ENCODE measurements at regions not wholly inside any gene's neighbourhood (a gene's known extent, or its start where the extent isn't known, plus 50 kb on each side); places are given as distances from the start of the nearest gene placed in this dataset.

DNA sequence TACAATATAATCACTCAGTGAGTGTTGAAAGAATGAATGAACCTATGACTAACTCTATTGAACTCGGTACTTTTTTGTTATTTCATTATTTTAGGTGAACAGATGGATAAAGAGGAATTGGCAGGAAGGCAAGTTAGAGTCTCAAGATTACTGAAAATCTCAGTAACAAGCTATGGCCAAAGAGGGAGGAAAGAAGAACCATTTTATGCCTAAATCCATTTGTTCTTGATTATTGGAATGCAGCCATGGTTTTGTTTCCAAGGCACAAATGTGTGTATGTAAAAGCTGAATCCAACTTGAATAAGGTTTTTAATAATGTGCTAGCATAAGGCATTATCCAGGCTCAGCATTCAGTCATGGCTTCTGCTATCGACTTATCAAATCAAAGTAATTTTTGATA lies 196.4 kb downstream of the DTHD1 start:
- no peak overlapping the region for H3K27ac Mint-ChIP-seq
- no peak for DNase-seq
- TF ChIP-seq, protein P1, sequence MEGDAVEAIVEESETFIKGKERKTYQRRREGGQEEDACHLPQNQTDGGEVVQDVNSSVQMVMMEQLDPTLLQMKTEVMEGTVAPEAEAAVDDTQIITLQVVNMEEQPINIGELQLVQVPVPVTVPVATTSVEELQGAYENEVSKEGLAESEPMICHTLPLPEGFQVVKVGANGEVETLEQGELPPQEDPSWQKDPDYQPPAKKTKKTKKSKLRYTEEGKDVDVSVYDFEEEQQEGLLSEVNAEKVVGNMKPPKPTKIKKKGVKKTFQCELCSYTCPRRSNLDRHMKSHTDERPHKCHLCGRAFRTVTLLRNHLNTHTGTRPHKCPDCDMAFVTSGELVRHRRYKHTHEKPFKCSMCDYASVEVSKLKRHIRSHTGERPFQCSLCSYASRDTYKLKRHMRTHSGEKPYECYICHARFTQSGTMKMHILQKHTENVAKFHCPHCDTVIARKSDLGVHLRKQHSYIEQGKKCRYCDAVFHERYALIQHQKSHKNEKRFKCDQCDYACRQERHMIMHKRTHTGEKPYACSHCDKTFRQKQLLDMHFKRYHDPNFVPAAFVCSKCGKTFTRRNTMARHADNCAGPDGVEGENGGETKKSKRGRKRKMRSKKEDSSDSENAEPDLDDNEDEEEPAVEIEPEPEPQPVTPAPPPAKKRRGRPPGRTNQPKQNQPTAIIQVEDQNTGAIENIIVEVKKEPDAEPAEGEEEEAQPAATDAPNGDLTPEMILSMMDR (IDR thresholded peaks at IDR 0.05): no peak
- TF ChIP-seq EZH2 (IDR thresholded peaks at IDR 0.05; ENCODE audit: borderline replicate concordance, insufficient read depth, low read depth, low read length, poor library complexity, severe bottlenecking): no peak
- Histone ChIP-seq H3K27me3 (replicated peaks in 1 of 4; ENCODE audit: control extremely low read depth in 1 of 4, control insufficient read depth in 3 of 4, insufficient read depth in 4 of 4, low read length in 3 of 4) (peaks cover 0 to 3% (median 0%) of the 10 kb centered on the region in 4 experiments), H3K36me3 (replicated peaks in 1 of 2; ENCODE audit: control extremely low read depth in 1 of 2, control insufficient read depth in 1 of 2, extremely low read depth in 1 of 2, insufficient read depth in 2 of 2, low read length in 1 of 2) (no peaks in the 10 kb centered on the region), H2AFZ (ENCODE audit: insufficient read depth, low read depth, low read length, poor library complexity, severe bottlenecking) (no peak overlapping the region), H3K27ac (ENCODE audit: low read length in 2 of 2) (no peak overlapping the region), H3K4me3 (ENCODE audit: control extremely low read depth in 1 of 5, extremely low read depth in 1 of 5, insufficient read depth in 1 of 5, low read depth in 2 of 5, low read length in 4 of 5) (no peak overlapping the region), H4K20me1 (ENCODE audit: control insufficient read depth, insufficient read depth, low read length, poor library complexity, severe bottlenecking) (no peaks in the 10 kb centered on the region), H3K9ac (ENCODE audit: low read length) (no peak overlapping the region), H3K4me1 (ENCODE audit: control insufficient read depth in 2 of 2, insufficient read depth in 2 of 2, low read length in 2 of 2) (no peaks in the 10 kb centered on the region), H3K79me2 (ENCODE audit: control insufficient read depth, insufficient read depth, low read length) (no peaks in the 10 kb centered on the region), H3K9me3 (ENCODE audit: control extremely low read depth in 1 of 3, control insufficient read depth in 2 of 3, insufficient read depth in 1 of 3, low read length in 2 of 3) (no peaks in the 10 kb centered on the region), H3K4me2 (replicated peaks; ENCODE audit: low read depth, low read length, poor library complexity, severe bottlenecking) (no peak overlapping the region)
- H3K27me3 Mint-ChIP-seq: peaks cover 9% of the 10 kb centered on the region
- intact Hi-C loops (cut with micrococcal nuclease): no loop called here
- no peaks in the 10 kb centered on the region for H3K4me1 Mint-ChIP-seq
- ATAC-seq (ENCODE audit: low read depth): no peak
- WGBS (ENCODE audit: insufficient coverage): no CpG with 5 or more reads among the region's 2 CpGs
- H3K9me3 Mint-ChIP-seq (ENCODE audit: insufficient read depth): no peaks in the 10 kb centered on the region
- POLR2A ChIA-PET: no interaction called here
- H3K4me3 Mint-ChIP-seq: no peak overlapping the region
- CTCF ChIA-PET: no interaction called here

DNA sequence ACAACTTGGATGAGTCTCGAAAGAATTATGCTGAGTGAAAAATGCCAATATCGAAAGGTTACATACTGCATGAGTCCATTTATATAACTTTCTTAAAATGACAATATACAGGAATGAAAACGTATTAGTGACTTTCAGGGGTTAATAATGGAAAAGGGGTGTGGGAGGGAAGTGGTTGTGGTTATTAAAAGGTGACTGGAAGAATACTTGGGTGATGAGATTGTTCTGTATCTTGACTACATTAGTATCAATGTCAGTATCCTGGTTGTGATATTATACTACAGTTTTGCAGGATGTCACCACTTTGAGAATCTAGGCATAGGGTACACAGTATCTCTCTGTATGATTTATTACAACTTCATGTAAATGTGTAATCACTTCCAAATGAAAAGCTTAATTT lies 204.5 kb downstream of the DTHD1 start:
- H3K27me3 ChIP-seq (replicated peaks in 1 of 4; ENCODE audit: control extremely low read depth in 1 of 4, control insufficient read depth in 3 of 4, insufficient read depth in 4 of 4, low read length in 3 of 4): peaks cover 0 to 3% (median 0%) of the 10 kb centered on the region in 4 experiments
- POLR2A ChIA-PET: no interaction called here
- no peaks in the 10 kb centered on the region for H4K20me1 ChIP-seq (ENCODE audit: control insufficient read depth, insufficient read depth, low read length, poor library complexity, severe bottlenecking)
- no peak overlapping the region for H3K4me3 Mint-ChIP-seq
- H3K9me3 Mint-ChIP-seq (ENCODE audit: insufficient read depth): no peaks in the 10 kb centered on the region
- no peaks in the 10 kb centered on the region for H3K27me3 Mint-ChIP-seq
- H3K9ac ChIP-seq (ENCODE audit: low read length): no peak overlapping the region
- no peak for DNase-seq
- no peaks in the 10 kb centered on the region for H3K79me2 ChIP-seq (ENCODE audit: control insufficient read depth, insufficient read depth, low read length)
- no peaks in the 10 kb centered on the region for H3K9me3 ChIP-seq (ENCODE audit: control extremely low read depth in 1 of 3, control insufficient read depth in 2 of 3, insufficient read depth in 1 of 3, low read length in 2 of 3)
- no peaks in the 10 kb centered on the region for H3K4me1 Mint-ChIP-seq
- no peaks in the 10 kb centered on the region for H3K4me1 ChIP-seq (ENCODE audit: control insufficient read depth in 2 of 2, insufficient read depth in 2 of 2, low read length in 2 of 2)
- no peaks in the 10 kb centered on the region for H3K36me3 ChIP-seq (replicated peaks in 1 of 2; ENCODE audit: control extremely low read depth in 1 of 2, control insufficient read depth in 1 of 2, extremely low read depth in 1 of 2, insufficient read depth in 2 of 2, low read length in 1 of 2)
- intact Hi-C loops (cut with micrococcal nuclease): no loop called here
- H3K27ac Mint-ChIP-seq: no peak overlapping the region
- H3K27ac ChIP-seq (ENCODE audit: low read length in 2 of 2): no peak overlapping the region
- no peak overlapping the region for H3K4me3 ChIP-seq (ENCODE audit: control extremely low read depth in 1 of 5, extremely low read depth in 1 of 5, insufficient read depth in 1 of 5, low read depth in 2 of 5, low read length in 4 of 5)
- CTCF ChIA-PET: no interaction called here
- ATAC-seq (ENCODE audit: low read depth): no peak
- no peak overlapping the region for H3K4me2 ChIP-seq (replicated peaks; ENCODE audit: low read depth, low read length, poor library complexity, severe bottlenecking)
- H2AFZ ChIP-seq (ENCODE audit: insufficient read depth, low read depth, low read length, poor library complexity, severe bottlenecking): no peak overlapping the region
- WGBS (ENCODE audit: insufficient coverage): no CpG with 5 or more reads among the region's 3 CpGs
- no peak for TF ChIP-seq EZH2 (IDR thresholded peaks at IDR 0.05; ENCODE audit: borderline replicate concordance, insufficient read depth, low read depth, low read length, poor library complexity, severe bottlenecking)
- TF ChIP-seq, protein P1 (IDR thresholded peaks at IDR 0.05): no peak

All from B cell (primary cell).